Nephron progenitor cell (in vitro differentiated cells): ENCODE measurements at regions not wholly inside any gene's neighbourhood (a gene's known extent, or its start where the extent isn't known, plus 50 kb on each side); places are given as distances from the start of the nearest gene placed in this dataset.
"Not testable (repeated sequence)": the region's sequence is repeated elsewhere in the genome, so short reads cannot be mapped to it uniquely, and the experiment has no call there.

ENCODE experiments used
- DNase-seq: peaks from one replicate; pipeline ENCODE4 v3.0.0; 2021
- H3K27ac Mint-ChIP-seq: 2 replicates; pipeline ENCODE4 v1.8.0; 2021; ENCODE audit warnings: mild to moderate bottlenecking, moderate library complexity, mixed read lengths
- H3K27me3 Mint-ChIP-seq: 2 replicates; pipeline ENCODE4 v1.8.0; 2021; ENCODE audit warnings: mild to moderate bottlenecking, low read depth, mixed read lengths; ENCODE audit not compliant: poor library complexity
- H3K36me3 Mint-ChIP-seq: 2 replicates; pipeline ENCODE4 v1.8.0; 2021; ENCODE audit warnings: low read depth, mixed read lengths
- H3K4me1 Mint-ChIP-seq: 2 replicates; pipeline ENCODE4 v1.8.0; 2021; ENCODE audit warnings: mixed read lengths
- H3K4me3 Mint-ChIP-seq: 2 replicates; pipeline ENCODE4 v1.8.0; 2021; ENCODE audit warnings: mild to moderate bottlenecking, moderate library complexity, mixed read lengths
- H3K9me3 Mint-ChIP-seq: 2 replicates; pipeline ENCODE4 v1.8.0; 2021; ENCODE audit warnings: mild to moderate bottlenecking, moderate library complexity, mixed read lengths
- TF ChIP-seq, protein P1 (sequence below): fragments of 200-600 bp; sonication (generic); IDR thresholded peaks from 2 replicates; pipeline ENCODE4 v1.5.0; 2021; ENCODE audit warnings: antibody characterized with exemption

DNA sequence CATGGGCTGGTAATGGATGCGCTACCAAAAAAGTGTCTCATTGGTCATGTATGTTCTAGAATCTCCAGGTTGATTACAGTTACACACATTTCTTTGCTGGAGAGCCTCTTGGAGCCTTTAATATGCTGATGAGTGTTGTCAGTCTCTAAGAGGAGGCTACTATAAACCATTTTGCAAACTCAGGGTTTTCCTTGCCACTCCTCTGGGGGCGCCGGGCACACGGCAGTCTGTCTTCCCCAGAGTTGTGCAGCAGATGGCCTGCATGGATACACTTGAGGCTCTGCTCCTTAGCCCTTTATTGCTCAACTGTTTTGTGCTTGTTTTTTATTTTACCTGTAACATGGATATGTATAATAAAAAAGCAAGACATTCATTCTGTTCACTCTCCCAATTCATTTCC lies 196.5 kb downstream of the ACTR3B start:
- TF ChIP-seq, protein P1, sequence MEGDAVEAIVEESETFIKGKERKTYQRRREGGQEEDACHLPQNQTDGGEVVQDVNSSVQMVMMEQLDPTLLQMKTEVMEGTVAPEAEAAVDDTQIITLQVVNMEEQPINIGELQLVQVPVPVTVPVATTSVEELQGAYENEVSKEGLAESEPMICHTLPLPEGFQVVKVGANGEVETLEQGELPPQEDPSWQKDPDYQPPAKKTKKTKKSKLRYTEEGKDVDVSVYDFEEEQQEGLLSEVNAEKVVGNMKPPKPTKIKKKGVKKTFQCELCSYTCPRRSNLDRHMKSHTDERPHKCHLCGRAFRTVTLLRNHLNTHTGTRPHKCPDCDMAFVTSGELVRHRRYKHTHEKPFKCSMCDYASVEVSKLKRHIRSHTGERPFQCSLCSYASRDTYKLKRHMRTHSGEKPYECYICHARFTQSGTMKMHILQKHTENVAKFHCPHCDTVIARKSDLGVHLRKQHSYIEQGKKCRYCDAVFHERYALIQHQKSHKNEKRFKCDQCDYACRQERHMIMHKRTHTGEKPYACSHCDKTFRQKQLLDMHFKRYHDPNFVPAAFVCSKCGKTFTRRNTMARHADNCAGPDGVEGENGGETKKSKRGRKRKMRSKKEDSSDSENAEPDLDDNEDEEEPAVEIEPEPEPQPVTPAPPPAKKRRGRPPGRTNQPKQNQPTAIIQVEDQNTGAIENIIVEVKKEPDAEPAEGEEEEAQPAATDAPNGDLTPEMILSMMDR, result no peak
- no peak for DNase-seq
- Mint-ChIP-seq H3K4me1 (no peaks in the 10 kb centered on the region), H3K36me3 (peaks cover 4% of the 10 kb centered on the region), H3K27ac (no peak overlapping the region), H3K9me3 (peaks cover 13% of the 10 kb centered on the region), H3K4me3 (no peak overlapping the region), H3K27me3 (peaks cover 8% of the 10 kb centered on the region)

DNA sequence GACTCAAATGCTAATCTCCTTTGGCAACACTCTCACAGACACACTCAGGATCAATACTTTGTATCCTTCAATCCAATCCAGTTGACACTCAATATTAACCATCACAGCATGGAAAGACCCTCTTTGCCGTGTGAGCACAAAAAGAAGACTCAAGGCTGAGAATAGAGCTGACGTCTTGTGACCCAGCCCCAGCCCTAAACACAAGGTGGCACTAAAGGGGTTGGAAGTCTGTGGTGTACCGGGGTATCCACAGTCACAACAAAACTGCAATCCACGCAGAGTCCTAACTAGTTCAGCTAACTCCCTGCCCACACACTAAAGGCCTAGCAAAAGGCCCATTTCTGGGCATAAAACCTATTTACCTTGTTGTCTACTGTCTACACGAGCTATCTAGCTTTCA lies 200.1 kb downstream of the ACTR3B start:
- Mint-ChIP-seq H3K4me3 (no peak overlapping the region), H3K36me3 (no peaks in the 10 kb centered on the region), H3K9me3 (peaks cover 19% of the 10 kb centered on the region), H3K27ac (no peak overlapping the region), H3K27me3 (peaks cover 8% of the 10 kb centered on the region), H3K4me1 (no peaks in the 10 kb centered on the region)
- DNase-seq, result no peak
- TF ChIP-seq, protein P1, result no peak

DNA sequence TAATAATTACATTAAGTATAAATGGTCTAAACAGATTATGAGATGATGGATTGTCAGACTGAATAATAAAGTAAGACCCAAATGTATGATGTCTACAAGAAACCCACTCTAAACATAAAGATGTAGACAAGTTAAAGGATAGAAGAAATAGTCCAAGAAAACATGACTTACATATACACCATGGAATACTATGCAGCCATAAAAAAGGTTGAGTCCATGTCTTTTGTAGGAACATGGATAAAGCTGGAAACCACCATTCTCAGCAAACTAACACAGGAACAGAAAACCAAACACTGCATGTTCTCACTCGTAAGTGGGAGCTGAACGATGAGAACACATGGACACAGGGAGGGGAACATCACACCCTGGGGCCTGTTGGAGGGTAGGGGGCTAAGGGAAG lies 202.2 kb downstream of the ACTR3B start:
- H3K36me3 Mint-ChIP-seq, H3K27ac Mint-ChIP-seq, H3K27me3 Mint-ChIP-seq, H3K4me1 Mint-ChIP-seq, H3K4me3 Mint-ChIP-seq, DNase-seq: not testable (repeated sequence)
- H3K9me3 Mint-ChIP-seq, result peaks cover 19% of the 10 kb centered on the region

DNA sequence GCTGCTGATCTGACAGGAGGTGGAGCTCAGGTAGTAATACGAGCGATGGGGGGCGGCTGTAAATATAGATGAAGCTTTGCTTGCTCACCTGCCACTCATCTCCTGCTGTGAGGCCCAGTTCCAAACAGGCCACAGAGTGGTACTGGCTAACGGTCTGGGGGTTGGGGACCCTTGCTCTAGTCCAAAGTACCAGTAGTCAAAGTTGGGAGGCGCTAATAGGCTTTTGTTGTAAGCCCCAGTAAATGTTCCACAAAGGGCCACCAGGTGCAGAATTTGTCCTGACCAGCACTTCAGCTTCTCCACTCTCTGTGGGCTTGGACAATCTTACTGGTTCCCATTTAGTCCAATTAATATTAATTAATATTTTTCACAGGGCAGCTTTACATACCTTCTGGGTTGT lies 206.6 kb downstream of the ACTR3B start:
- Mint-ChIP-seq H3K27me3 (no peaks in the 10 kb centered on the region), H3K4me1 (no peaks in the 10 kb centered on the region), H3K9me3 (peaks cover 43% of the 10 kb centered on the region), H3K36me3 (no peaks in the 10 kb centered on the region), H3K4me3 (no peak overlapping the region), H3K27ac (no peak overlapping the region)
- DNase-seq, result no peak
- TF ChIP-seq, protein P1, result no peak

DNA sequence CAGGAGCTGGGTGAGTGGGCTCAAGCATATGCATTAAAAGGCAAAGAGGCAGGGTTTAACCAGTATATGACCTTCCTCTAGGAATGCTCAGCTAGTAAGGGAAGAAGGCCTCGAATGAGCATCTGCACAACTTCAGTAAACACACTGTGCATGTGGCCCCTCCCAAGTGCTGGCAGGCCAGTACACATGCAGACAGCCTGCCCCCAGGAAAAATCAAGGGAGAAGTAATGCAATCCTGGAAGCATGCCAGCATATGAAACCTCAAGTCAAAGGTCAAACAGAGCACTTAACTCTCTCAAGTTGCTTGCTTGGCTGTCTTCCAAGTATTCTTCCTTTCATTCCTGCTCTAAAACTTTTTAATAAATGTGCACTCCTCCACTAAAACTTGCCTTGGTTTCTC lies 208.4 kb downstream of the ACTR3B start:
- Mint-ChIP-seq H3K9me3 (peaks cover 53% of the 10 kb centered on the region), H3K27me3 (peaks cover 3% of the 10 kb centered on the region), H3K36me3 (peaks cover 8% of the 10 kb centered on the region), H3K4me1 (no peaks in the 10 kb centered on the region), H3K4me3 (no peak overlapping the region), H3K27ac (no peak overlapping the region)
- TF ChIP-seq, protein P1, result no peak
- DNase-seq, result no peak

DNA sequence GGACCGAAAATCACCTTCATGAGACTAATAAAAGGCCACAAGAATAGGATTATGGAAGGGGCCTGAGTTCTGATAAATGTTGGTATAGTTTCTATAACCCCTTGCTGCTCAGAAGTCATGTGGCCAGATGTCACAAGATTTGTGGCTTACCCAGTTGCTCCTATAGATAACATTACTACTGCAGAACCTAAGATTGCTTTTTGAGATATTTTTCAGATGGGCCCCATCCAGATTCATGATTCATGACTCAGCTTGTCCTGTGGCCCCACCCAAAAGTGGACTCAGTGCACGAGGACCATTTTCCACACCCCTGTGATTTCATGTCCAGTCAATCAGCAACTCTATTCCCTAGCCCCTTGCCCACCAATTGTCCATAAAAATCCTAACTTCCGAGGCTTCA lies 209.0 kb downstream of the ACTR3B start:
- no peak overlapping the region for H3K4me3 Mint-ChIP-seq
- TF ChIP-seq, protein P1, result no peak
- no peak for DNase-seq
- H3K36me3 Mint-ChIP-seq, result peaks cover 8% of the 10 kb centered on the region
- H3K27me3 Mint-ChIP-seq, result peaks cover 3% of the 10 kb centered on the region
- peaks cover 56% of the 10 kb centered on the region for H3K9me3 Mint-ChIP-seq
- no peak overlapping the region for H3K27ac Mint-ChIP-seq
- peaks cover under 1% of the 10 kb centered on the region for H3K4me1 Mint-ChIP-seq
